ENCODE measurements at regions not wholly inside any gene's neighbourhood (a gene's known extent, or its start where the extent isn't known, plus 50 kb on each side); places are given as distances from the start of the nearest gene placed in this dataset.

- TF ChIP-seq, protein P1, sequence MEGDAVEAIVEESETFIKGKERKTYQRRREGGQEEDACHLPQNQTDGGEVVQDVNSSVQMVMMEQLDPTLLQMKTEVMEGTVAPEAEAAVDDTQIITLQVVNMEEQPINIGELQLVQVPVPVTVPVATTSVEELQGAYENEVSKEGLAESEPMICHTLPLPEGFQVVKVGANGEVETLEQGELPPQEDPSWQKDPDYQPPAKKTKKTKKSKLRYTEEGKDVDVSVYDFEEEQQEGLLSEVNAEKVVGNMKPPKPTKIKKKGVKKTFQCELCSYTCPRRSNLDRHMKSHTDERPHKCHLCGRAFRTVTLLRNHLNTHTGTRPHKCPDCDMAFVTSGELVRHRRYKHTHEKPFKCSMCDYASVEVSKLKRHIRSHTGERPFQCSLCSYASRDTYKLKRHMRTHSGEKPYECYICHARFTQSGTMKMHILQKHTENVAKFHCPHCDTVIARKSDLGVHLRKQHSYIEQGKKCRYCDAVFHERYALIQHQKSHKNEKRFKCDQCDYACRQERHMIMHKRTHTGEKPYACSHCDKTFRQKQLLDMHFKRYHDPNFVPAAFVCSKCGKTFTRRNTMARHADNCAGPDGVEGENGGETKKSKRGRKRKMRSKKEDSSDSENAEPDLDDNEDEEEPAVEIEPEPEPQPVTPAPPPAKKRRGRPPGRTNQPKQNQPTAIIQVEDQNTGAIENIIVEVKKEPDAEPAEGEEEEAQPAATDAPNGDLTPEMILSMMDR (IDR thresholded peaks at IDR 0.05), result no peak
- TF ChIP-seq POLR2A (IDR thresholded peaks at IDR 0.05), result no peak
Observed at GRCh38 chr2:7740114-7740513, 822.9 kb downstream of the RNF144A start.
